SK-N-SH treated with all-trans-retinoic acid at 6 μM for 48 hours (cell line): ENCODE measurements at regions not wholly inside any gene's neighbourhood (a gene's known extent, or its start where the extent isn't known, plus 50 kb on each side); places are given as distances from the start of the nearest gene placed in this dataset.

ENCODE experiments used
- ATAC-seq: fragments of 200-7000 bp; cut with Tn5 transposase; 3 replicates; pipeline ENCODE4 v1.9.1; 2020; ENCODE audit warnings: mild to moderate bottlenecking, moderate library complexity
- ARNTL ChIP-seq: fragments of 450-650 bp; formaldehyde crosslinking; IDR thresholded peaks from 2 replicates; pipeline ENCODE4 v1.5.0; 2020; ENCODE audit warnings: low read depth, mild to moderate bottlenecking, moderate library complexity, borderline replicate concordance
- BACH2 ChIP-seq: fragments of 250-450 bp; sonication (Bioruptor Pico); IDR thresholded peaks from 2 replicates; pipeline ENCODE4 v1.9.0; 2021; ENCODE audit warnings: mild to moderate bottlenecking, borderline replicate concordance
- CREB5 ChIP-seq: fragments of 250-450 bp; sonication (Bioruptor Pico); IDR thresholded peaks from 2 replicates; pipeline ENCODE4 v1.5.1; 2020; ENCODE audit warnings: low read depth, mild to moderate bottlenecking, moderate library complexity
- CSDC2 ChIP-seq: fragments of 250-450 bp; sonication (Bioruptor Pico); IDR thresholded peaks from 2 replicates; pipeline ENCODE4 v1.5.0; 2020; ENCODE audit warnings: mild to moderate bottlenecking, moderate library complexity
- ESRRG ChIP-seq: fragments of 250-450 bp; sonication (Bioruptor Pico); IDR thresholded peaks from 2 replicates; pipeline ENCODE4 v1.6.1; 2021; ENCODE audit warnings: mild to moderate bottlenecking
- GLIS3 ChIP-seq: fragments of 250-450 bp; sonication (Bioruptor Pico); IDR thresholded peaks from 2 replicates; pipeline ENCODE4 v1.5.0; 2020; ENCODE audit warnings: mild to moderate bottlenecking, moderate library complexity
- ISL1 ChIP-seq: fragments of 250-450 bp; sonication (Bioruptor Pico); IDR thresholded peaks from 2 replicates; pipeline ENCODE4 v2.1.2; 2022; ENCODE audit warnings: mild to moderate bottlenecking, moderate library complexity
- OSR1 ChIP-seq: fragments of 250-450 bp; sonication (Bioruptor Pico); IDR thresholded peaks from 2 replicates; pipeline ENCODE4 v1.8.0; 2022; ENCODE audit warnings: moderate library complexity, mild to moderate bottlenecking, inconsistent platforms
- POU6F1 ChIP-seq: fragments of 250-450 bp; sonication (Bioruptor Pico); IDR thresholded peaks from 2 replicates; pipeline ENCODE4 v1.8.0; 2021; ENCODE audit warnings: low read depth, mild to moderate bottlenecking, moderate library complexity, borderline replicate concordance
- PPARA ChIP-seq: fragments of 250-450 bp; sonication (Bioruptor Pico); IDR thresholded peaks from 2 replicates; pipeline ENCODE4 v1.5.0; 2020; ENCODE audit warnings: mild to moderate bottlenecking, borderline replicate concordance
- RARB ChIP-seq: fragments of 250-450 bp; sonication (Bioruptor Pico); IDR thresholded peaks from 2 replicates; pipeline ENCODE4 v1.8.0; 2021; ENCODE audit warnings: mild to moderate bottlenecking, moderate library complexity
- SNAI2 ChIP-seq: fragments of 250-450 bp; sonication (Bioruptor Pico); IDR thresholded peaks from 2 replicates; pipeline ENCODE4 v1.5.0; 2020; ENCODE audit warnings: mild to moderate bottlenecking, moderate library complexity
- TCF4 ChIP-seq: fragments of 250-450 bp; sonication (Bioruptor Pico); IDR thresholded peaks from 2 replicates; pipeline ENCODE4 v1.8.0; 2021; ENCODE audit warnings: mild to moderate bottlenecking, moderate library complexity, borderline replicate concordance
- TSHZ2 ChIP-seq: fragments of 250-450 bp; sonication (Bioruptor Pico); IDR thresholded peaks from 2 replicates; pipeline ENCODE4 v1.5.0; 2020; ENCODE audit warnings: mild to moderate bottlenecking, moderate library complexity
- ZC3H10 ChIP-seq: fragments of 250-450 bp; sonication (Bioruptor Pico); IDR thresholded peaks from 2 replicates; pipeline ENCODE4 v1.5.1; 2021; ENCODE audit warnings: mild to moderate bottlenecking, moderate library complexity
- ZFP3 ChIP-seq: fragments of 250-450 bp; sonication (Bioruptor Pico); IDR thresholded peaks from 2 replicates; pipeline ENCODE4 v1.5.0; 2020; ENCODE audit warnings: mild to moderate bottlenecking, moderate library complexity
- ZFP30 ChIP-seq: fragments of 450-650 bp; formaldehyde crosslinking; IDR thresholded peaks from 2 replicates; pipeline ENCODE4 v1.5.0; 2022; ENCODE audit warnings: mild to moderate bottlenecking, moderate library complexity
- ZNF565 ChIP-seq: fragments of 450-650 bp; formaldehyde crosslinking; conservative IDR thresholded peaks from 2 replicates; pipeline ENCODE4 v1.5.0; 2020; ENCODE audit warnings: low read depth, mild to moderate bottlenecking, moderate library complexity
- ZNF70 ChIP-seq: fragments of 450-650 bp; formaldehyde crosslinking; IDR thresholded peaks from 2 replicates; pipeline ENCODE4 v1.5.0; 2020; ENCODE audit warnings: mild to moderate bottlenecking, moderate library complexity
- ZNF8 ChIP-seq: fragments of 450-650 bp; formaldehyde crosslinking; IDR thresholded peaks from 2 replicates; pipeline ENCODE4 v1.5.0; 2020; ENCODE audit warnings: mild to moderate bottlenecking, moderate library complexity

- TF ChIP-seq TSHZ2 (CRISPR knock-in tag) (no peak), SNAI2 (CRISPR knock-in tag) (no peak), TCF4 (CRISPR knock-in tag) (no peak), ESRRG (CRISPR knock-in tag) (no peak)
Observed at GRCh38 chr12:126492181-126492580, 1426.9 kb downstream of the AACS start (continued).

- no peak for TF ChIP-seq BACH2 (CRISPR knock-in tag)
- no peak for TF ChIP-seq GLIS3 (CRISPR knock-in tag)
- TF ChIP-seq TSHZ2 (CRISPR knock-in tag), result no peak
- no peak for TF ChIP-seq SNAI2 (CRISPR knock-in tag)
- TF ChIP-seq POU6F1 (CRISPR knock-in tag), result no peak
- TF ChIP-seq OSR1, result no peak
- ATAC-seq, result peak; percentile 40
Observed at GRCh38 chr12:126493366-126494108, 1428.3 kb downstream of the AACS start.

- ATAC-seq, result no peak
- TF ChIP-seq ARNTL (CRISPR knock-in tag) (no peak), OSR1 (no peak), PPARA (no peak), SNAI2 (CRISPR knock-in tag) (no peak), CSDC2 (CRISPR knock-in tag) (no peak), CREB5 (CRISPR knock-in tag) (no peak)
Observed at GRCh38 chr12:126496201-126496600, 1431.0 kb downstream of the AACS start.

GRCh38 chr12:126506426-126507182 is 1441.4 kb downstream of the AACS start:
- ATAC-seq, result no peak
- TF ChIP-seq ZNF70 (no peak), CSDC2 (CRISPR knock-in tag) (no peak), ZFP30 (no peak), POU6F1 (CRISPR knock-in tag) (no peak), ISL1 (CRISPR knock-in tag) (no peak), ARNTL (CRISPR knock-in tag) (no peak), RARB (CRISPR knock-in tag) (no peak), GLIS3 (CRISPR knock-in tag) (no peak), SNAI2 (CRISPR knock-in tag) (no peak), ZNF8 (CRISPR knock-in tag) (no peak), ZFP3 (CRISPR knock-in tag) (no peak), OSR1 (no peak), ZC3H10 (CRISPR knock-in tag) (no peak), ZNF565 (no peak)
